Endothelial cell of umbilical vein (primary cell): ENCODE measurements at regions not wholly inside any gene's neighbourhood (a gene's known extent, or its start where the extent isn't known, plus 50 kb on each side); places are given as distances from the start of the nearest gene placed in this dataset.

Source experiments
- BruUV-seq: library from RNA; stranded (reverse); fragments of 400-500 nt; replicated peaks from 2 replicates; lab custom pipeline; 2021; lab: Mats Ljungman, UMichigan
- CTCF ChIA-PET: fragments of 300-600, 350-600 bp; sonication (Branson Sonifier 250); formaldehyde crosslinking; loops from one replicate; lab custom pipeline; 2021; ENCODE audit warnings: antibody characterized with exemption, inconsistent platforms; lab: Charles Lee
- POLR2A ChIA-PET: fragments of 300-600, 350-600 bp; sonication (Branson Sonifier 250); formaldehyde crosslinking; loops from one replicate; lab custom pipeline; 2021; ENCODE audit warnings: antibody characterized with exemption, inconsistent platforms; lab: Charles Lee
- DNase-seq: peaks from one replicate; pipeline ENCODE4 v3.0.0-alpha.2; 2011; ENCODE audit warnings: low read depth, low spot score
- FAIRE-seq: peaks from 2 replicates; lab custom pipeline; 2011; peaks lifted over from hg19 to GRCh38; lab: Jason Lieb, UNC
- H2AFZ ChIP-seq: 2 replicates; pipeline ENCODE4 v1.6.0; 2012; ENCODE audit warnings: low read depth, low read length, control low read depth, inconsistent platforms
- H3K27ac ChIP-seq: 2 replicates; pipeline ENCODE4 v1.5.1; 2011; ENCODE audit warnings: low read depth, mild to moderate bottlenecking, control low read depth, low read length, moderate library complexity; ENCODE audit not compliant: insufficient read depth
- H3K27me3 ChIP-seq, 2 experiments: 2 replicates each; pipeline versions ENCODE4 v1.6.0 to v1.6.1; 2011; ENCODE audit warnings: low read length in 2 of 2, mixed read lengths in 1 of 2; ENCODE audit not compliant: control insufficient read depth in 2 of 2, insufficient read depth in 2 of 2
- H3K36me3 ChIP-seq, 2 experiments: 2 replicates in 1 of 2; 3 replicates in 1 of 2; pipeline ENCODE4 v1.5.1; 2011; ENCODE audit warnings: low read length in 2 of 2, mild to moderate bottlenecking in 1 of 2, moderate library complexity in 1 of 2; ENCODE audit not compliant: control insufficient read depth in 2 of 2, insufficient read depth in 2 of 2; ENCODE audit errors: extremely low read depth in 1 of 2
- H3K4me1 ChIP-seq: 3 replicates; pipeline ENCODE4 v1.5.1; 2011; ENCODE audit warnings: mild to moderate bottlenecking, low read length; ENCODE audit not compliant: control insufficient read depth, insufficient read depth; ENCODE audit errors: extremely low read depth
- H3K4me2 ChIP-seq: 2 replicates; pipeline ENCODE4 v1.6.1; 2011; ENCODE audit warnings: low read length, control low read depth, mixed read lengths; ENCODE audit not compliant: insufficient read depth
- H3K4me3 ChIP-seq, 3 experiments: fragments of 200-600 bp in 1 of 3; sonication (generic), shearing (Covaris generic) in 1 of 3; replicated peaks in 1 of 3; 2 replicates each; pipeline ENCODE4 v1.5.1; 2011 to 2016; ENCODE audit warnings: control low read depth in 3 of 3, low read length in 3 of 3, mild to moderate bottlenecking in 2 of 3, inconsistent platforms in 1 of 3, low read depth in 1 of 3, moderate library complexity in 1 of 3; ENCODE audit not compliant: insufficient read depth in 1 of 3
- H3K79me2 ChIP-seq: 2 replicates; pipeline ENCODE4 v1.6.0; 2012; ENCODE audit warnings: low read length, inconsistent platforms; ENCODE audit not compliant: control insufficient read depth, insufficient read depth
- H3K9ac ChIP-seq: replicated peaks from 2 replicates; pipeline ENCODE3; 2011; ENCODE audit warnings: low read length, control low read depth; ENCODE audit not compliant: insufficient read depth; ENCODE audit errors: extremely low read depth
- H3K9me1 ChIP-seq: replicated peaks from 3 replicates; pipeline ENCODE4 v1.6.0; 2011; ENCODE audit warnings: mild to moderate bottlenecking, low read length; ENCODE audit not compliant: control insufficient read depth, insufficient read depth; ENCODE audit errors: extremely low read depth
- H3K9me3 ChIP-seq: replicated peaks from 2 replicates; pipeline ENCODE4 v1.5.1; 2012; ENCODE audit warnings: low read length, inconsistent platforms; ENCODE audit not compliant: control insufficient read depth, insufficient read depth
- H4K20me1 ChIP-seq: replicated peaks from 2 replicates; pipeline ENCODE3; 2011; ENCODE audit warnings: mild to moderate bottlenecking, low read length; ENCODE audit not compliant: control insufficient read depth, insufficient read depth; ENCODE audit errors: extremely low read depth
- EZH2 ChIP-seq: IDR thresholded peaks from 2 replicates; pipeline ENCODE4 v1.6.1; 2012; ENCODE audit warnings: borderline replicate concordance, low read depth, mild to moderate bottlenecking, moderate library complexity, low read length, inconsistent platforms; ENCODE audit not compliant: severe bottlenecking
- FOS ChIP-seq: IDR thresholded peaks from 2 replicates; pipeline ENCODE4 v1.6.1; 2011; ENCODE audit warnings: mild to moderate bottlenecking, low read length, moderate library complexity, borderline replicate concordance; ENCODE audit not compliant: insufficient read depth
- GATA2 ChIP-seq: IDR thresholded peaks from 2 replicates; pipeline ENCODE4 v1.7.0; 2011; ENCODE audit warnings: low read depth, mild to moderate bottlenecking, moderate library complexity, mixed read lengths, low read length; ENCODE audit not compliant: insufficient read length, insufficient read depth
- JUN ChIP-seq: IDR thresholded peaks from 2 replicates; pipeline ENCODE4 v1.6.1; 2011; ENCODE audit warnings: borderline replicate concordance, low read depth; ENCODE audit not compliant: insufficient read length, insufficient read depth
- MYC ChIP-seq: IDR thresholded peaks from one replicate; pipeline ENCODE4 v1.6.1; 2011; ENCODE audit warnings: mild to moderate bottlenecking, low read depth, low read length
- POLR2A ChIP-seq: IDR thresholded peaks from 2 replicates; pipeline ENCODE4 v1.6.1; 2012; ENCODE audit warnings: low read depth, mild to moderate bottlenecking, control low read depth, low read length
- POLR2AphosphoS5 ChIP-seq: IDR thresholded peaks from 2 replicates; pipeline ENCODE4 v1.6.1; 2012; ENCODE audit warnings: low read depth, mild to moderate bottlenecking, control low read depth, low read length, moderate library complexity; ENCODE audit not compliant: insufficient read depth
- dilution Hi-C: fragments of 300-500 bp; cut with MboI; formaldehyde crosslinking; loops from one replicate; pipeline ENCODE4 v1.15.0; 2019; ENCODE audit warnings: low sequenced_read_pairs; ENCODE audit not compliant: extremely low pct_ligation_motif_present
- intact Hi-C: fragments of 100-400 bp; cut with micrococcal nuclease; formaldehyde crosslinking; loops from one replicate; pipeline ENCODE4 v1.10.0; 2022
- TF ChIP-seq, protein P1 (sequence below): IDR thresholded peaks from 2 replicates; pipeline ENCODE4 v1.6.1; 2011; ENCODE audit not compliant: insufficient read depth, insufficient read length
- TF ChIP-seq, protein P2 (sequence below), 2 donors: IDR thresholded peaks; 1 replicate in 1 of 2; 2 replicates in 1 of 2; pipeline ENCODE4 v1.5.1; 2011; ENCODE audit warnings: low read length in 2 of 2, mild to moderate bottlenecking in 2 of 2, moderate library complexity in 2 of 2, control low read depth in 1 of 2, inconsistent platforms in 1 of 2, low read depth in 1 of 2; ENCODE audit not compliant: insufficient read depth in 1 of 2; ENCODE audit errors: extremely low read depth in 1 of 2

DNA sequence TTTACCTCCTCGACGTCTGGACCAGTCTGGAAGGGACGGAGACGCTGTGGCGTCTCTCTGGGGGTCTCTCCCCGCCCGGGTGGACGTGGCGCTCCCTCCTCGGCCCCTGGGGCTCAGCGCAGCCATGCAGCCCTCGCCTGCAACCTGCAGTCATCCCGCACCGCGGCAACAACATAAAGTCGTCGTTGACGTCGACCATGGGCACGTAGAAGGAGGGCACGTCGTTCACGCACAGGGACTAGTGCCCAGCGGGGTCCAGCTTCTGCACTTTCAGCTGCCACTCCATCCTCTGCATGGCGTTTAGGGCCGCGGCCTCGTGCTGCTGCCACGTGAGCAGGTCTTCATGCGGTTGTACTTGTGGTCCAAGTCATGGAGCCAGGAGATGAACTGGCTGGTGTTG is 889.6 kb upstream of the LRRTM1 start:
- POLR2A ChIA-PET: no interaction called here
- H3K27ac ChIP-seq: no peak overlapping the region
- intact Hi-C loops (no loop called here), dilution Hi-C loops (no loop called here)
- peaks cover 4% of the 10 kb centered on the region for H3K9me3 ChIP-seq
- no peaks in the 10 kb centered on the region for H3K4me1 ChIP-seq
- H4K20me1 ChIP-seq: no peaks in the 10 kb centered on the region
- FAIRE-seq: no peak
- no peaks in the 10 kb centered on the region for H3K36me3 ChIP-seq
- no peaks in the 10 kb centered on the region for H3K9me1 ChIP-seq
- no peaks in the 10 kb centered on the region for H3K27me3 ChIP-seq
- no peak overlapping the region for H3K9ac ChIP-seq
- no peak overlapping the region for H3K4me3 ChIP-seq
- TF ChIP-seq GATA2 (no peak), FOS (no peak), JUN (no peak), EZH2 (no peak), MYC (no peak), POLR2A (no peak), POLR2AphosphoS5 (no peak)
- TF ChIP-seq, protein P1, sequence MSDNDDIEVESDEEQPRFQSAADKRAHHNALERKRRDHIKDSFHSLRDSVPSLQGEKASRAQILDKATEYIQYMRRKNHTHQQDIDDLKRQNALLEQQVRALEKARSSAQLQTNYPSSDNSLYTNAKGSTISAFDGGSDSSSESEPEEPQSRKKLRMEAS: no peak
- TF ChIP-seq, protein P2, sequence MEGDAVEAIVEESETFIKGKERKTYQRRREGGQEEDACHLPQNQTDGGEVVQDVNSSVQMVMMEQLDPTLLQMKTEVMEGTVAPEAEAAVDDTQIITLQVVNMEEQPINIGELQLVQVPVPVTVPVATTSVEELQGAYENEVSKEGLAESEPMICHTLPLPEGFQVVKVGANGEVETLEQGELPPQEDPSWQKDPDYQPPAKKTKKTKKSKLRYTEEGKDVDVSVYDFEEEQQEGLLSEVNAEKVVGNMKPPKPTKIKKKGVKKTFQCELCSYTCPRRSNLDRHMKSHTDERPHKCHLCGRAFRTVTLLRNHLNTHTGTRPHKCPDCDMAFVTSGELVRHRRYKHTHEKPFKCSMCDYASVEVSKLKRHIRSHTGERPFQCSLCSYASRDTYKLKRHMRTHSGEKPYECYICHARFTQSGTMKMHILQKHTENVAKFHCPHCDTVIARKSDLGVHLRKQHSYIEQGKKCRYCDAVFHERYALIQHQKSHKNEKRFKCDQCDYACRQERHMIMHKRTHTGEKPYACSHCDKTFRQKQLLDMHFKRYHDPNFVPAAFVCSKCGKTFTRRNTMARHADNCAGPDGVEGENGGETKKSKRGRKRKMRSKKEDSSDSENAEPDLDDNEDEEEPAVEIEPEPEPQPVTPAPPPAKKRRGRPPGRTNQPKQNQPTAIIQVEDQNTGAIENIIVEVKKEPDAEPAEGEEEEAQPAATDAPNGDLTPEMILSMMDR (IDR thresholded peaks at IDR 0.05; ENCODE audit: extremely low read depth in 1 of 2, insufficient read depth in 1 of 2, low read depth in 1 of 2, low read length in 2 of 2): no peak
- no TSS peak for BruUV-seq
- no peaks in the 10 kb centered on the region for H3K79me2 ChIP-seq
- CTCF ChIA-PET: no interaction called here
- H3K4me2 ChIP-seq: no peak overlapping the region
- no peak overlapping the region for H2AFZ ChIP-seq
- DNase-seq: no peak
